ENCODE measurements at regions not wholly inside any gene's neighbourhood (a gene's known extent, or its start where the extent isn't known, plus 50 kb on each side); places are given as distances from the start of the nearest gene placed in this dataset.
"Not testable (repeated sequence)": the region's sequence is repeated elsewhere in the genome, so short reads cannot be mapped to it uniquely, and the experiment has no call there.

GRCh38 chr10:109215291-109216075, 707.8 kb downstream of the XPNPEP1 start:
- H3K27me3 ChIP-seq (ENCODE audit: control insufficient read depth, insufficient read depth, low read length): no peaks in the 10 kb centered on the region
- BruUV-seq (replicated peaks): no TSS peak
- H3K9me3 ChIP-seq (ENCODE audit: control insufficient read depth, insufficient read depth, low read depth, low read length): no peaks in the 10 kb centered on the region
- POLR2A ChIA-PET: no interaction called here
- CTCF ChIA-PET: no interaction called here
- in situ Hi-C loops (cut with HindIII; ENCODE audit: low pct_unique_long_range_greater_than_20kb, low sequenced_read_pairs) (no loop called here), intact Hi-C loops (cut with micrococcal nuclease; ENCODE audit: unreplicated experiment) (no loop called here)
- no peak overlapping the region for H3K4me3 ChIP-seq (ENCODE audit: low read depth in 2 of 2, low read length in 2 of 2)
- no peaks in the 10 kb centered on the region for H3K4me1 ChIP-seq (ENCODE audit: control insufficient read depth, insufficient read depth, low read length)
- TF ChIP-seq, protein P1, sequence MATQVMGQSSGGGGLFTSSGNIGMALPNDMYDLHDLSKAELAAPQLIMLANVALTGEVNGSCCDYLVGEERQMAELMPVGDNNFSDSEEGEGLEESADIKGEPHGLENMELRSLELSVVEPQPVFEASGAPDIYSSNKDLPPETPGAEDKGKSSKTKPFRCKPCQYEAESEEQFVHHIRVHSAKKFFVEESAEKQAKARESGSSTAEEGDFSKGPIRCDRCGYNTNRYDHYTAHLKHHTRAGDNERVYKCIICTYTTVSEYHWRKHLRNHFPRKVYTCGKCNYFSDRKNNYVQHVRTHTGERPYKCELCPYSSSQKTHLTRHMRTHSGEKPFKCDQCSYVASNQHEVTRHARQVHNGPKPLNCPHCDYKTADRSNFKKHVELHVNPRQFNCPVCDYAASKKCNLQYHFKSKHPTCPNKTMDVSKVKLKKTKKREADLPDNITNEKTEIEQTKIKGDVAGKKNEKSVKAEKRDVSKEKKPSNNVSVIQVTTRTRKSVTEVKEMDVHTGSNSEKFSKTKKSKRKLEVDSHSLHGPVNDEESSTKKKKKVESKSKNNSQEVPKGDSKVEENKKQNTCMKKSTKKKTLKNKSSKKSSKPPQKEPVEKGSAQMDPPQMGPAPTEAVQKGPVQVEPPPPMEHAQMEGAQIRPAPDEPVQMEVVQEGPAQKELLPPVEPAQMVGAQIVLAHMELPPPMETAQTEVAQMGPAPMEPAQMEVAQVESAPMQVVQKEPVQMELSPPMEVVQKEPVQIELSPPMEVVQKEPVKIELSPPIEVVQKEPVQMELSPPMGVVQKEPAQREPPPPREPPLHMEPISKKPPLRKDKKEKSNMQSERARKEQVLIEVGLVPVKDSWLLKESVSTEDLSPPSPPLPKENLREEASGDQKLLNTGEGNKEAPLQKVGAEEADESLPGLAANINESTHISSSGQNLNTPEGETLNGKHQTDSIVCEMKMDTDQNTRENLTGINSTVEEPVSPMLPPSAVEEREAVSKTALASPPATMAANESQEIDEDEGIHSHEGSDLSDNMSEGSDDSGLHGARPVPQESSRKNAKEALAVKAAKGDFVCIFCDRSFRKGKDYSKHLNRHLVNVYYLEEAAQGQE (IDR thresholded peaks at IDR 0.05; ENCODE audit: insufficient read depth in 1 of 2, low read depth in 2 of 2, low read length in 1 of 2): no peak
- TF ChIP-seq POLR2AphosphoS5 (IDR thresholded peaks at IDR 0.05; ENCODE audit: low read depth, low read length): no peak
- TF ChIP-seq CTCF (IDR thresholded peaks at IDR 0.05): no peak
- no peak for TF ChIP-seq TCF7L2 (IDR thresholded peaks at IDR 0.05; ENCODE audit: low read depth, low read length)
- no peak for TF ChIP-seq SIN3A (IDR thresholded peaks at IDR 0.05; ENCODE audit: borderline replicate concordance, insufficient read depth, low read depth, low read length)
- no peaks in the 10 kb centered on the region for H3K36me3 ChIP-seq (ENCODE audit: control insufficient read depth, insufficient read depth, low read length)
- ATAC-seq: no peak
- DNase-seq (ENCODE audit: low read depth, low spot score): no peak
- H3K27ac ChIP-seq (ENCODE audit: low read length): no peak overlapping the region

DNA sequence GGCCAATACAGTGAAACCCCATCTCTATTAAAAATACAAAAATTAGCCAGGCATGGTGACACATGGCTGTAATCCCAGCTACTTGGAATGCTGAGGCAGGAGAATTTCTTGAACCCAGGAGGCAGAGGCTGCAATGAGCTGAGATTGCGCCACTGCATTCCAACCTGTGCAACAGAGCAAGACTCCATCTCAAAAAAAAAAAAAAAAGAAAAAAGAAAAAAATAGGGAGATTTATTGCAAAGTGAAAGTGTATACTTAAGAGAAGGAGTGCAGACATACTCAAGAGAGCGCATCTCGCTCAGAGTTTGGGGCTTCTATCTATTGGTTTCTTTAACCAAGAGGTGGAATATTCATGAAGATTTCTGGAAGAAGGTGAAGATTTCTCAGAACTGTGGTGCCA, 708.4 kb downstream of the XPNPEP1 start:
- CTCF ChIA-PET; intact Hi-C loops (cut with micrococcal nuclease; ENCODE audit: unreplicated experiment); H3K27ac ChIP-seq (ENCODE audit: low read length); H3K36me3 ChIP-seq (ENCODE audit: control insufficient read depth, insufficient read depth, low read length); ATAC-seq; DNase-seq (ENCODE audit: low read depth, low spot score); BruUV-seq (replicated peaks); in situ Hi-C loops (cut with HindIII; ENCODE audit: low pct_unique_long_range_greater_than_20kb, low sequenced_read_pairs); POLR2A ChIA-PET; H3K4me3 ChIP-seq (ENCODE audit: low read depth in 2 of 2, low read length in 2 of 2); H3K27me3 ChIP-seq (ENCODE audit: control insufficient read depth, insufficient read depth, low read length); H3K9me3 ChIP-seq (ENCODE audit: control insufficient read depth, insufficient read depth, low read depth, low read length); H3K4me1 ChIP-seq (ENCODE audit: control insufficient read depth, insufficient read depth, low read length): not testable (repeated sequence)

DNA sequence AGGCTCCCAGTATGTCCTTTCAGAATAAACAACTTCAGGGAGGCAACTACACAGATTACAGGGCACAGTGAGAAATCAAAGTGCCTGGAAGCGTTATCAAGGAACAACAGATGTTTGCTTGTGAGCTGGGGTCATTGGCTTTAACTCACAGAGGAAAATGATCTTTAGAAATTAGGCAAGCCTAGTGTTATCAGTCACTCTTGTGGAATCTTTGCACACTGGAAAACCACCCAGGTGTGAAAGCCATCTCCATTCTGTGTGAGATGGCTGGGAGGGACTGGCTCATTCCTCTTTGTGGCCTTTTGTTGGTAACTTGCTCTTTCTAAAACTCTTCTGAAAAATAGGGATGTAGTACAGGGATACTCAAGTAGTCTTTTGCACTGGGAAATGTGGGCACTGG, 716.0 kb downstream of the XPNPEP1 start:
- H3K27ac ChIP-seq (ENCODE audit: low read length): no peak overlapping the region
- CTCF ChIA-PET: no interaction called here
- intact Hi-C loops (cut with micrococcal nuclease; ENCODE audit: unreplicated experiment): no loop called here

More for the DNA sequence above, 716.0 kb downstream of the XPNPEP1 start:
- Histone ChIP-seq H3K27me3 (ENCODE audit: control insufficient read depth, insufficient read depth, low read length) (no peaks in the 10 kb centered on the region), H3K4me3 (ENCODE audit: low read depth in 2 of 2, low read length in 2 of 2) (no peak overlapping the region), H3K9me3 (ENCODE audit: control insufficient read depth, insufficient read depth, low read depth, low read length) (no peaks in the 10 kb centered on the region), H3K4me1 (ENCODE audit: control insufficient read depth, insufficient read depth, low read length) (no peaks in the 10 kb centered on the region), H3K36me3 (ENCODE audit: control insufficient read depth, insufficient read depth, low read length) (no peaks in the 10 kb centered on the region)
- POLR2A ChIA-PET: no interaction called here
- DNase-seq (ENCODE audit: low read depth, low spot score) (no peak), ATAC-seq (no peak)
- in situ Hi-C loops (cut with HindIII; ENCODE audit: low pct_unique_long_range_greater_than_20kb, low sequenced_read_pairs): no loop called here
- TF ChIP-seq, protein P1 (IDR thresholded peaks at IDR 0.05; ENCODE audit: insufficient read depth in 1 of 2, low read depth in 2 of 2, low read length in 1 of 2): no peak
- TF ChIP-seq SIN3A (IDR thresholded peaks at IDR 0.05; ENCODE audit: borderline replicate concordance, insufficient read depth, low read depth, low read length) (no peak), POLR2AphosphoS5 (IDR thresholded peaks at IDR 0.05; ENCODE audit: low read depth, low read length) (no peak), CTCF (IDR thresholded peaks at IDR 0.05) (no peak), TCF7L2 (IDR thresholded peaks at IDR 0.05; ENCODE audit: low read depth, low read length) (no peak)
- BruUV-seq (replicated peaks): no TSS peak

All from Panc1 (cell line).